Heart right ventricle (tissue), 16 donors: ENCODE measurements at regions not wholly inside any gene's neighbourhood (a gene's known extent, or its start where the extent isn't known, plus 50 kb on each side); places are given as distances from the start of the nearest gene placed in this dataset.

ENCODE experiments used
- ATAC-seq, 8 donors: fragments of 200-7000 bp; cut with Tn5 transposase; one replicate each; pipeline ENCODE4 v1.9.1; 2020; ENCODE audit warnings: mild to moderate bottlenecking in 8 of 8, moderate library complexity in 8 of 8, moderate number of reproducible peaks in 1 of 8
- DNase-seq, 2 donors: peaks; one replicate each; pipeline ENCODE4 v3.0.0-alpha.2; 2020
- H3K27ac ChIP-seq, 10 donors: fragments of 200-600 bp; sonication (generic) in 2 of 10; one replicate each; pipeline versions ENCODE4 v1.5.0 to v1.8.0; 2020 to 2022; ENCODE audit warnings: mild to moderate bottlenecking in 3 of 10
- H3K27me3 ChIP-seq, 7 donors: fragments of 200-600 bp; one replicate each; pipeline ENCODE4 v1.8.0; 2021 to 2022; ENCODE audit warnings: mild to moderate bottlenecking in 2 of 7
- H3K36me3 ChIP-seq, 9 donors: fragments of 200-600 bp; sonication (generic) in 1 of 9; one replicate each; pipeline versions ENCODE4 v1.5.0 to v1.8.0; 2020 to 2022; ENCODE audit warnings: mild to moderate bottlenecking in 2 of 9
- H3K4me1 ChIP-seq, 9 donors: fragments of 200-600 bp; sonication (generic) in 1 of 9; one replicate each; pipeline versions ENCODE4 v1.5.0 to v1.8.0; 2020 to 2022; ENCODE audit warnings: mild to moderate bottlenecking in 4 of 9
- H3K4me3 ChIP-seq, 10 donors: fragments of 200-600 bp; sonication (generic) in 2 of 10; one replicate each; pipeline versions ENCODE4 v1.5.0 to v1.8.0; 2020 to 2022; ENCODE audit warnings: mild to moderate bottlenecking in 7 of 10, moderate library complexity in 2 of 10
- H3K9me3 ChIP-seq, 11 donors: fragments of 200-600 bp in 10 of 11; sonication (generic) in 2 of 11; one replicate each; pipeline versions ENCODE4 v1.5.0 to v1.8.0; 2013 to 2022; ENCODE audit warnings: mild to moderate bottlenecking in 2 of 11, control low read depth in 1 of 11, moderate library complexity in 1 of 11
- CTCF ChIP-seq, 9 donors: fragments of 200-600 bp; sonication (generic) in 2 of 9; IDR thresholded peaks; one replicate each; pipeline versions ENCODE4 v1.5.0 to v1.8.0; 2021 to 2022; ENCODE audit warnings: antibody characterized with exemption in 9 of 9, mild to moderate bottlenecking in 5 of 9, moderate library complexity in 1 of 9
- WGBS, 2 donors: extraction: QIAGEN DNeasy Blood & Tissue Kit; methylation state at CpG; one replicate each; pipeline ENCODE4 v1.1.7; 2013; ENCODE audit warnings: inconsistent platforms in 1 of 2; 5-methylcytosine and 5-hydroxymethylcytosine counted together
- intact Hi-C, 10 donors: fragments of 100-400 bp; cut with DNase I; formaldehyde crosslinking; loops; one replicate each; pipeline versions ENCODE4 v1.11.1 to v1.14.2; 2022
- donor health status: Arrhythmogenic right ventricular cardiomyopathy.
- donor health status: ischemic (EF 13 %, LVEDD 7.1; RV severe dilation, severe dysfunction).
- donor health status: healthy with polysubstance abuse.
- donor health status: DM: no; HTN: yes; CAD: no.
- donor health status: DM: no; HTN: no; CAD: no.
- donor health status: ischemic (EF 25% LVEDD 6.9; RV normal size, moderate dysfunction).
- donor health status: ischemic (EF 25% LVEDD 5.7; RV mildly dilated, moderate dysfunction).
- donor health status: healthy.
- donor health status: DM: yes; HTN: yes; CAD: no.
- donor health status: Ischemic cardiomyopathy.
- donor health status: ischemic (EF 35%, LVEDD 5.7; RV mildly dilated, moderate dysfunction).
- donor health status: nonischemic (EF 11% LVEDD 7.7; RV severe dilation, severe dysfunction).
- donor health status: DM: yes; HTN: yes; CAD: no.
- donor health status: PGD.
- donor health status: ischemic (EF 29% LVEDD 5.4; RV normal size, mild dysfunction).
- donor health status: nonischemic (EF 23%, LVEDD 6.1; RV moderate dilation, normal function).

GRCh38 chr7:140232957-140233917 lies 56.5 kb upstream of the KDM7A start:
- no peak for TF ChIP-seq CTCF (IDR thresholded peaks at IDR 0.05)
- Histone ChIP-seq H3K27ac (peak overlapping the region in 2 of 10 donors; percentile 3 to 33), H3K9me3 (no peaks in the 10 kb centered on the region), H3K4me1 (peaks cover 0 to 36% (median 15%) of the 10 kb centered on the region in 9 donors), H3K36me3 (no peaks in the 10 kb centered on the region), H3K4me3 (peak overlapping the region in 1 of 10 donors; percentile 63), H3K27me3 (peaks cover 0 to 10% (median 3%) of the 10 kb centered on the region in 7 donors)
- no peak for ATAC-seq
- no peak for DNase-seq
- WGBS, 2 donors, result 80 to 81% methylated on average over 6 of the region's 6 CpGs
- intact Hi-C loops, result loop anchor here in 5 of 10 donors (5.0 kb wide), 3 partner anchors 41 to 69 kb away; partner anchors contain the start of gene KDM7A (in 4 of the 5)

- Histone ChIP-seq H3K4me3 (peak overlapping the region in 9 of 10 donors; percentile 39 to 67 (median 62)), H3K27me3 (peaks cover 0 to 10% (median 3%) of the 10 kb centered on the region in 7 donors), H3K9me3 (no peaks in the 10 kb centered on the region), H3K36me3 (no peaks in the 10 kb centered on the region), H3K27ac (peak overlapping the region in 6 of 10 donors; percentile 16 to 91 (median 26)), H3K4me1 (peaks cover 0 to 36% (median 15%) of the 10 kb centered on the region in 9 donors)
- DNase-seq, result no peak
- TF ChIP-seq CTCF (IDR thresholded peaks at IDR 0.05), result no peak
- intact Hi-C loops, result loop anchor here in 5 of 10 donors (5.0 kb wide), 3 partner anchors 40 to 70 kb away; partner anchors contain the start of gene KDM7A (in 4 of the 5)
- 41 to 54% methylated on average over 13 of the region's 13 CpGs for whole genome bisulfite sequencing, 2 donors
- ATAC-seq, result peak in 3 of 8 donors; percentile 7 to 23 (median 7)
Observed at GRCh38 chr7:140231771-140232491, 55.1 kb upstream of the KDM7A start.

GRCh38 chr7:140230861-140231770 lies 54.3 kb upstream of the KDM7A start:
- 2 to 3% methylated on average over 59 of the region's 59 CpGs for WGBS, 2 donors
- intact Hi-C loops, result loop anchor here in 5 of 10 donors (5.0 kb wide), 3 partner anchors 39 to 71 kb away; partner anchors contain the start of gene KDM7A (in 4 of the 5)
- H3K27ac ChIP-seq, result peak overlapping the region in 9 of 10 donors; percentile 19 to 91 (median 65)
- TF ChIP-seq CTCF (IDR thresholded peaks at IDR 0.05), result peak in 3 of 9 donors; percentile 7 to 16 (median 13)
- H3K9me3 ChIP-seq, result no peaks in the 10 kb centered on the region
- H3K36me3 ChIP-seq, result no peaks in the 10 kb centered on the region
- H3K27me3 ChIP-seq, result peaks cover 0 to 10% (median 3%) of the 10 kb centered on the region in 7 donors
- peak overlapping the region in 9 of 10 donors; percentile 39 to 67 (median 62) for H3K4me3 ChIP-seq
- DNase-seq, result peak; percentile 34 to 39
- peak; percentile 48 to 79 (median 65) for ATAC-seq
- peaks cover 0 to 36% (median 15%) of the 10 kb centered on the region in 9 donors for H3K4me1 ChIP-seq
